GM11168 (cell line): ENCODE measurements at regions not wholly inside any gene's neighbourhood (a gene's known extent, or its start where the extent isn't known, plus 50 kb on each side); places are given as distances from the start of the nearest gene placed in this dataset.
"Not testable (repeated sequence)": the region's sequence is repeated elsewhere in the genome, so short reads cannot be mapped to it uniquely, and the experiment has no call there.

Experiments used
- in situ Hi-C: fragments of 300-500 bp; cut with MboI; formaldehyde crosslinking; loops from one replicate; pipeline ENCODE4 v1.12.0; 2022; ENCODE audit warnings: low sequenced_read_pairs; ENCODE audit not compliant: unreplicated experiment

DNA sequence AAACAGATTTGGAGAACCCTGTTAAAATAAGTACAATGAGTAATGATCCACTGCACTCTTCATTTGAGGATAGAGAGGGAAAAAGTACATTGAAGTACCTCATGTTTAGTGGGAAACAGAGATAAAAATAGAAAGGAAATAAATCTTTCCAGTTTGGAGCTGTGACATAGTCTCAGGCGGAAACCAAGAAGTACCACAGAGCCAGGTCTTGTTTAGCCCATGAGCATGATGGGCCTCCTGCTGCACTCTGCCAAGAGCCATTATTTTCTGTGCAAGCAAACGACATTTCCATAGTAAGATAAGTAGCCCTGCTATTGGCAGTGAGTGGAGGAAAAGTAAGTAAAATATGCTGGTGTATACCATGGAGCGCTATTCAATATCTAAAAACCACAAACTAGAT is 796.1 kb downstream of the TBL1XR1 start:
- in situ Hi-C loops = no loop called here

DNA sequence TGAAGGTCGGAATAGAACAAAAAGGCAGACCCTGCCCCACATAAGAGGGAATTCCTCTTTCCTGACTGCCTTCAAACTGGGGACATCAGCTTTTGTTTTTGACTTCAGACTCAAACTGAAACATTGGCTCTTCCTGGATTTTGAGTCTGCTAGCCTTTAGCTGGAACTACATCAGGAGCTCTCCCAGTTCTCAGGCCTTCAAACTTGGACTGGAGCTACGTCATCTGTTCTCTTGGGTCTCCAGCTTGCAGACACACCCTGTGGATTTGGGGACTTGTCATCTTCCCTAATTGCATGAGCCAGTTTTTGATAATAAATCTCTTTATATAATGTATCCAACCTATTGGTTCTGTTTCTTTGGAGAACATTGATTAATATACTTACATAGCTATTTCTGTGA is 798.1 kb downstream of the TBL1XR1 start:
- in situ Hi-C loops = no loop called here

DNA sequence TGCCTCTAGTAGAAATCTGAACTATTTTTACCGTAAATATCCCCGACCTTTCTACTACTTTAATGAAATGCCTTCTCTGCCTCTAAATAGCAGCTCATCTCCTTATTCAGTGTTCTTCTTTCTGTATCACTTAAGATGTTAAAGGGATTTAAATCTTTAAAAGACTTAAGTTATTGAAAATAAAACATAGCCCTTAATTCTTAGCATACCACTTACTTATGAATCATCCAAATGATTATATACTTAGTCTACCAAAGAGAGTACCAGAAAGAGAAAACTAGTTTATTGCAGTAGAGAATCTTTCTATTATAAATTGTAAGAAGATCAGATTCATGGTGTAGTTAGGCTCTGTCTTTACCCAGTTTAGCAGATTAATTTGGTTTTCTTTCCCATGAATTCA is 802.0 kb downstream of the TBL1XR1 start:
- in situ Hi-C loops = no loop called here

DNA sequence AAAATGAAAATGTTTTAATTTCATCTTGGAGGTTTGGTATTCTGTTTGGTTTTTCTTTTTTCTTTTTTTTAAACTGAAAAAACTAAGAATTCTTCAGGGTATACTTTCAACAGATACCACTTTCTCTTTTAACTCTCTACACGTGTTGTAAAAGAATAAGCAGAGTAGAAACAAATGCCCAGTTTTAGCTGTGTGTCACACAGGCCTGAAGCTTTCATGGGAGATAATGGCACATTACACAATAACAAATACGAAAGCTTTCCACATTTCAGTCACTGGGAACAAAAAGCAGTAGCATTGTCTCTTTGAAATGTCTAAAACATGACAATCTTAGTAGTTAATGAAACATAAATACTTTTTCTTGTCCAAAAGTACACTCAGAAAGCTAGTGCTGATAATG is 818.5 kb downstream of the TBL1XR1 start:
- in situ Hi-C loops = no loop called here

DNA sequence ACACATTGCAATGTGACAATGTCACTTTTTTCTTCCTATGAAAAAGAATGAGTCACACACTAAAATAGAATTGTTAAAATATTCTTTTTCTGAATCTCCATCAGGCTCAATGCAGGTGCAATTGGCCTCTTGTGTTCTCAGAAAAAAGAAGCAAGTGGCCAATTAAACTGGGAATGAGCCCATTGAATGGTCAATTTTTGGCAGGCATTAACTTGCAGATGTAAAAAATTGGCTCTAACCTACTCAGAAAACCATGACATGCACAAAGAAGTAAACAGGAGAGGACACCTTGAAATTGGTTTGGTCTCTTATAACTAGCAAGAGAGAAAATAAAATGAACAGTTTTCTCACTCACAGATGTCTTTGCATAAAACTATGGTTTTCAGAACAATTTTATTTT is 820.8 kb downstream of the TBL1XR1 start:
- in situ Hi-C loops = no loop called here

DNA sequence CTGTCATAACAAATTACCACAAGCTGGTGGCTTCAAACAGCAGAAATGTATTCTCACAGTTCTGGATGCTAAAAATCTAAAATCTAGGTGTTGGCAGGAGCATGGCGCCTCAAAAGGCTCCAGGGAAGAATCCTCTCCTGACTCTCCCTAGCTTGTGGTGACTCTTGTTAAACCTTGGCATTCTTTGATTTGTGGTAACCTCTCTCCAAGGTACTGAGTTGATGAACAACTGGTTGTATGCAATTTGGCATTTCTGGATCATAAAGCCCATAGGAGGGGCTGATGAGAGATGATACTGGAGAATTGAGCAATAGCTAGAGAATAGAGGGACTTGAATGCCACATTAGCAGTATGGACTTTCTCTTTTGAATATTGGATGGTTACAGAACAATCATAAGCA is 821.8 kb downstream of the TBL1XR1 start:
- in situ Hi-C loops = no loop called here

DNA sequence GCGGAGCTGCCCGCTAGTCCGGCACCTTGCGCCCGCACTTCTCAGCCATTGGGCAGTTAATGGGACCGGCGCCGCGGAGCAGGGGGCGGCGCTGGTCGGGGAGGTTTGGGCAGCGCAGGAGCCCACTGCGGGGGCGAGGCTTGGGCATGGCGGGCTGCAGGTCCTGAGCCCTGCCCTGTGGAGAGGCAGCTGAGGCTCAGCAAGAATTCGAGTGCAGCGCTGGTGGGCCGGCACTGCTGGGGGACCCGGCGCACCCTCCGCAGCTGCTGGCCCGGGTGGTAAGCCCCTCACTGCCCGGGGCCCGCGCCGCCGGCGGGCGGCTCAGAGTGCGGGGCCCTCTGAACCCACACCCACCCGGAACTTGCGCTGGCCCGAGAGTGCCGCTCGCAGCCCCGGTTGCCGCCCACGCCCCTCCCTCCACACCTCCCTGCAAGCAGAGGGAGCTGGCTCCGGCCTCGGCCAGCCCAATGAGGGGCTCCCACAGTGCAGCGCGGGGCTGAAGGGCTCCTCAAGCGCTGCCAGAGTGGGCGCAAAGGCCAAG is 835.0 kb downstream of the TBL1XR1 start:
- in situ Hi-C loops = no loop called here

DNA sequence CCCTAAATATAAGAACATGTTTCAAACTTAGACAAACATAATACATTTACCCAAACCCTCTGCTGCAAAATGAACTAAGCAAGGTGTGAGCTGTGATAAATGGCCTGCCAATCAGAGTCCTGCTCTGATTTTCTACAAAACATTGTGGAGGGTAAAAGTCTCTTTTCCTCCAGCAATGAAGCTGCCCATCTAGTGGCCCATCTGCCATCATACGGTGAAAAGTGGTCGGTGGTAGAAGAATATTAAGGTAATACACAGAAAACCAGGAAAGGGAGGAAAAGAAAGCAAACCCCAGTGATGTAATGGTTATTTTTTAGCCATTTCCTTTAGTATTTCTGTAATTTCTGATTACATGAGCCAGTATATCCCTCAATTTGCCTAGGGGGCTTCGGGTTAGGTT is 838.1 kb downstream of the TBL1XR1 start:
- in situ Hi-C loops = no loop called here

DNA sequence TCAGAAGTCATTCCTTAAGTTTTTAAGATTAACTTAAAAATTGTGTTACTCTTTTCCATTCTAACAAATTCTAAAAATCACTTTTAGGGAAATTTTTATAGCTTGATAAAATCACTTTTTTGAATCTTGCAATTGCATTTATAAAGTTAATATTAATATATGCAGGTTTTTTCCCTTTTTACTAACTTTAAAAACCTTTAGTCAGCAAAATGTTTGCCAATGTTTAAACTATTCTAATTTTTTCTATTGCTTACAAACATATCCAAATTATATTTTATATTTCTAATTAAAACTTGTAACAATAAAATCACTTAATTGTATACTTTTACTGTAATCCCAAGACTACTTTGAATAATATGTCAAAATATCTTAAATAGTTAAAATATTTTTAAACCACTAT is 839.4 kb downstream of the TBL1XR1 start:
- in situ Hi-C loops = no loop called here

DNA sequence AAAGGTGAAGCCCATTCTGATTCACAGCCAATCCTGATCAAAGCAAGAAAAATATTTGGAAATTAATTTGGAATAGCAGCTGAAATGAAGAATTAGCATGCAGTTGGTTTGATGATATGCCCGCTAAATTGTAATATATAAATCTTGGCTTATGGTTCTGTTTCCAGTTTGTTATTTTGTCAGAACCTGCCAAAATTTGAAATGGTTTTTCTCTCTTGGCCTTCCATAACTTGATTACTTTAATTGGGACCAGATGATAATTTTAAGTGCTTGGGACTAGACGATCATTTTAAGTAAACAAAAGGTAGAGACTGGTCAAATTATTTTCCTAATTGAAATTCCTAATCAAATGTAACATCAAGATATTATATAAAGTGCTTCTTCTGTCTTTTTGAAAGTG is 842.4 kb downstream of the TBL1XR1 start:
- in situ Hi-C loops = no loop called here

DNA sequence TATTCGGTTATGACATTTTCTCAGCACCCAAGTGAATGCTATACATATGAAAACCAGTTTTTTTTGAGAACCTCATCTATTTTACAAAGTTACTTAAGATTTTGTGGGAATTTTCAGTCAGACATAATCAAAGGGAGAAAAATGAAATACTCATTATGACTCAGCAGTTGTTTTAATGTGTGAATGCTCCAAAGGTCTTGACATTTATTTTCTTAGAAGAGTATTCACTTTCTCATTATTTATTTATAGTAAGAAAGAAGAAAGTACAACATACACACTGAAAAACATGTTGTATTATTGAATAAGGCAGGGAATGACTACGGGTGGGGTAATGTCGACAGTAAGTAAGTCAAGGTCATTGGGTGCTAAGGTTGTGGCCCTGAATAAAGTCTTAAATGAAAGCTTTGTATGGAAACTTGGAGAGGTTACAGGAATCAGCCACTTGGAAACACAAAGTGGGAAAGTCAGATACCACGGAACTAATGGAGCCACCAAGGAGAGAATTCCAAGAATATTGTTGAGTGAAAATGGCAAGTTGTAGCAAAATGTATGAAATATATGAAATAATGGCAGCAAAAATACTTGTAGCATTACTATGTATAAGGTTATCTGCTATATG is 844.5 kb downstream of the TBL1XR1 start:
- in situ Hi-C loops = no loop called here

DNA sequence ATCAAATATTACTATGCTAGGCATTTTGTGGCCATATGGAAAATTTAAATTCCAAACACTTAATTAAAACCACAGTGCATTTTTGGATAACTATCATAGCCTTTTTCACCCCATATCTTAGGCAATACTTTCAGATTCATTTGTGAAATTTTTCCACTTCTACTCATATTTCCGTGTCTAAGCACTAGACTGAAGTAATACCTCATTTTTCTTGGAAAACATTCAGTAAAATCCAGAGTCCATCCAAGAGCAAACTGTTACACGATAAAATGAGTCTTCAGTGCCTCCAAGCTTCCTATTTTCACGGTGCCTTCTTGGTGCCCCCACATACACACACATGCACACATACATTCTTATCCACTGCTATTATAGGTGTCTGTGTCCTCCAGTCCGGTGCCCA is 845.9 kb downstream of the TBL1XR1 start:
- in situ Hi-C loops = no loop called here

DNA sequence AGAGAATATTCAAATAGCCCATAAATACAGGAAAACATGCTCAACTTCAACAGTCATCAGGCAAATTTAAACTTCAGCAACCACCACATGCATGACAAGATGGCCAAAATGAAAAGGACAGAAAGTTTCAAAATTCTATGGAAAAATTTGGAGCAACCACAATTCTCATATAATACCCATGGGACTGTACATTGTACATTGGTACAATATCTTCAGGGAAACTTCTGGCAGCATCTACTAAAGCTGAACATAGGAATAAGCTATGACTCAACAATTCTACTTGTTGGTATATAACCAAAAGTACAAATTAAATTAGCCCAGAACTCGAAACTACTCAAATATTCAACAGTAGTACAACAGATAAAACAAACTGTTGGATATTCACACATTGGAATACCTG is 847.6 kb downstream of the TBL1XR1 start:
- in situ Hi-C loops = no loop called here

DNA sequence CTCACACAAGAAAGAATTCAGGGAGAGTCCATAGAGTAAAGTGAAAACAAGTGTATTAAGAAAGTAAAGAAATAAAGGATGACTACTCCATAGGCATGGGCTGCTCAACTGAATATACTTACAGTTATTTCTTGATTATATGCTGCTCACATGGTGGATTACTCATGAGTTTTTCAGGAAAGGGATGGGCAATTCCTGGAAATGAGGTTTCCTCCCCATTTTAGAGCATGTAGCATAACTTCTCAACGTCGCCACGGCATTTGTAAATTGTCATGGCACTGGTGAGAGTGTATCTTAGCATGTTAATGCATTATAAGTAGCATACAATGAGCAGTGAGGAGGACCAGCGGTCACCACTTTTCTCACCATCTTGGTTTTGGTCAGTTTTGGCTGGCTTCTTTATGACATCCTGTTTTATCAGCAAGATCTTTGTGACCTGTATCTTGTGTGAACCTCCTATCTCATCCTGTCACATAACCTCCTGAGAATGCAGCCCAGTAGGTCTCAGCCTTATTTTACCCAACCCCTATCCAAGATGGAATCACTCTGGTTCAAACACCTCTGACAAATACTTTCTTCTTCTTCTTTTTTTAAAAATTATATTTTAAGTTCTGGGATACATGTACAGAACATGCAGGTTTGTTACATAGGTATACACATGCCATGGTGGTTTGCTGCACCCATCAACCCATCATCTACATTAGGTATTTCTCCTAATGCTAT is 849.7 kb downstream of the TBL1XR1 start:
- in situ Hi-C loops = no loop called here

DNA sequence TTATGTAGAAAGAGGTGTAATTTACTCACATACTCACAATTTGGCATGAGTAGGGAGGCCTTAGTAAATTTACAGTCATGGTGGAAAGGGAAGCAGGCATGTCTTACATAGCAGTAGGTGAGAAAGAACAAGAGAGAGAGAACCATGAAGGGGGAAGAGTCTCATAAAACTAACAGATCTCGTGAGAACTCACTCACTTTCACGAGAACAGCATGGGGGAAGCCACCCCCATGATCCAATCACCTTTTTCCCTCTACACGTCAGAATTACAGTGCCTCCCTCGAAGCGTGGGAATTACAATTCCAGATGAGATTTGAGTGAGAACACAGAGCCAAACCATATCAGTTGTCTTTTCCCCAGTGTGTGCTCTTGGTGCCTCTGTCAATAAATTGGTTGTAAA is 855.3 kb downstream of the TBL1XR1 start:
- in situ Hi-C loops = no loop called here

DNA sequence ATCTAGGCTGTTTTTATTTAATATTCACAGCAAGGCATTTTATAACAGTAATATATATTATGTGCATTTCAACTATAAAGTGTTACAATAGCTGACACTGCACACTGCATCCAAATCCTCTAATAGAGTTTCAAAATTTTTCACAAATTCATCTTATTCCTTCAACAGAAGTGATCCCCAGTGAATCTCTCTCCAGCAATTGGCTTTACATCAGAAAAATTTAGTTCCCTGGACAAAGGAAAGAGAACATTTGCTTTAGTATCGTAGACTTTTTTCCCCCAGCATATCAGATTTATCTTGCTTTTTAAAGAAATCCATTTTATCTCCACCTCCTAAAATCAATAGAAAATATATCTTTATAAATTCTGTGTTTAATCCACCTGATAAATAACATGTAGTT is 868.6 kb downstream of the TBL1XR1 start:
- in situ Hi-C loops = no loop called here

DNA sequence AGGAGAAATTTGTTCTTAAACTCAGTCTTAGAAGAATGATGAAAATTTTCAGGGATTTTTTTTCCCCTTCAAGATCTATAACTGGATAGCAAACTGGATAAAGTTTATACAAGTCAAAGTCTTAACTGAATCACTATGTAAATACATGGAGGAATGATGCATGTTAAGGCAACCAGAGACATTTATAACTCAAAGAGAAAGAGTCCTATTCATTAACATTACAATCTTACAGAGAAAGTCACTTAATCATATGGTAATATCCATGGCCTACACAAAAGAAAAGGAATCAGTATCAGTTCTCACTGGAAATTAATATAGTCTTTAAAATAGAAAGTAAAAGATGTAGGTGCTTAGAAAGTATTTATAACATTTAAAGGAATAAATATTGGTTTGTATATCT is 869.1 kb downstream of the TBL1XR1 start:
- in situ Hi-C loops = no loop called here

DNA sequence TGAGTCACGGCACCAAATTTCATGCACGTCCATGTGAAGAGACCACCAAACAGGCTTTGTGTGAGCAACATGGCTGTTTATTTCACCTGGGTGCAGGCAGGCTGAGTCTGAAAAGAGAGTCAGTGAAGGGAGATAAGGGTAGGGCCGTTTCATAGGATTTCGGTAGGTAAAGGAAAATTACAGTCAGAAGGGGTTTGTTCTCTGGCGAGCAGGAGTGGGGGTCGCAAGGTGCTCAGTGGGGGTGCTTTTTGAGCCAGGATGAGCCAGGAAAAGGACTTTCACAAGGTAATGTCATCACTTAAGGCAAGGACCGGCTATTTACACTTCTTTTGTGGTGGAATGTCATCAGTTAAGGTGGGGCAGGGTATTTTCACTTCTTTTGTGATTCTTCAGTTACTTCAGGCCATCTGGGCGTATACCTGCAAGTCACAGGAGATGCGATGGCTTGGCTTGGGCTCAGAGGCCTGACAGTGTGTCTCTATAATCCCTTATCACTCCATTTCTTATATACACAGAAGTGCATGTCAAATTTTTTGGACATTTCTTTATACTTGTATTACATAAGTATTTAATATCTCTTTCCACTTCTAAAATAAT is 870.3 kb downstream of the TBL1XR1 start:
- in situ Hi-C loops = not testable (repeated sequence)

DNA sequence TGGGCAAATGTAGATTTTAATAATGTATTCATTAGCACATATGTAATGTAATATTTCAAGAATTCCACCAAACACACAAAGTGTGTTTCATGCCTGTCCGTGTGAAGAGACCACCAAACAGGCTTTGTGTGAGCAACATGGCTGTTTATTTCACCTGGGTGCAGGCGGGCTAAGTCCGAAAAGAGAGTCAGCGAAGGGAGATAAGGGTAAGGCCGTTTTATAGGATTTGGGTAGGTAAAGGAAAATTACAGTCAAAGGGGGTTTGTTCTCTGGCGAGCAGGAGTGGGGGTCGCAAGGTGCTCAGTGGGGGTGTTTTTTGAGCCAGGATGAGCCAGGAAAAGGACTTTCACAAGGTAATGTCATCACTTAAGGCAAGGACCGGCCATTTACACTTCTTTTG is 875.8 kb downstream of the TBL1XR1 start:
- in situ Hi-C loops = not testable (repeated sequence)

DNA sequence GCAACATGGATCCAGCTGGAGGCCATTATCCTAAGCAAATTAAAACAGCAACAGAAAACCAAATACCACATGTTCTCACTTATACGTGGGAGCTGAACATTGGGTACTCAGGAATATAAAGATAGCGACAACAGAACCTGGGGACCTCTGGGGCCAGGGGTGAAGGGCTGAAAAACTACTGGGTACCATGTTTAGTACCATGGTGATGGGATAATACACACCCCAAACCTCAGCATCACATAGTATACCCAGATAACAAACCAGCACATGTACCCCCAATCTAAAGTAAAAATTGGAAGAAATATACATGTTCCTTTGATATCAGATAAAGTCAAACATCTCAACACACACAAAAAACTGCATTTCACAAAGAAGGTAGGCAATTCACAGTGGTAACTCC is 876.2 kb downstream of the TBL1XR1 start:
- in situ Hi-C loops = no loop called here

DNA sequence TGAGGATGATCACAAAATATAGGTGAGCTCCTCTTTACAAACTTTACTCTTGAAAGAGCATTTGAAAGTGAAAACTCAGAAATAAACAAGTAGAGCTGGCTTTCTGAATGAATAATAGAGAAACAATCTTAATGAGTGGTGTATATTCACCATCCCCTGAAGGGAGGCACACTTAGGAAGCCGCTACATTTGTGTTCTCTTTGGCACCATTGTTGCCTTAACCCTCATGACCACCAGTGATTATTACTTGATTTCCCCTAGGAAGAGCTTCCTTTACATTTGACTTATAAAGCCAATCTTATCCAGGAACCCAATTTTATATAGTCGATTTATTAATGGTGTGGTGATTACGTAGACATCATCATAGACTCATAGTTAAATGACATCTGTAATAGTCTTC is 883.9 kb downstream of the TBL1XR1 start:
- in situ Hi-C loops = no loop called here

DNA sequence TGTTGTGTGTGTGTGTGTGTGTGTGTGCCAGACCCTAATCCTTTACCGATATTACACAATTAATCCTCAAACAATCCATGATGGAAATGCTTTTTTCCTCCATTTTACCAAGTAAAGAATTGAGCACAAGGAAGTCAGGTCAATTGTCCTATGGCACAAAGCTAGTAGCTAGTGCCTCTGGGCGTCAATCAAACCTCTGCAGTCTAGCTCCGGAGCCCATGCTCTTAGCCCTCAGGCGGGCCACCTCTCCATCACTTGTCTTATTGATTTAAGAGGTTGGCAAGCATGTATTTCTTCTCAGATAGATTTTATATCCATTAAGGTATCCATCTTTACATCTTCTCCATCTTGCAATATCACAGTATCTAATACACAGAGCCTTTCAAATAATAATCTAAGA is 886.6 kb downstream of the TBL1XR1 start:
- in situ Hi-C loops = no loop called here
